ENCODE measurements at regions not wholly inside any gene's neighbourhood (a gene's known extent, or its start where the extent isn't known, plus 50 kb on each side); places are given as distances from the start of the nearest gene placed in this dataset.

- TF ChIP-seq POLR2A (IDR thresholded peaks at IDR 0.05), result no peak
- no peak for TF ChIP-seq CTCF (IDR thresholded peaks at IDR 0.05)
- TF ChIP-seq POLR2AphosphoS5 (IDR thresholded peaks at IDR 0.05), result no peak
Observed at GRCh38 chr9:18350995-18351595, 122.9 kb upstream of the ADAMTSL1 start.
